ENCODE measurements at regions not wholly inside any gene's neighbourhood (a gene's known extent, or its start where the extent isn't known, plus 50 kb on each side); places are given as distances from the start of the nearest gene placed in this dataset.

DNA sequence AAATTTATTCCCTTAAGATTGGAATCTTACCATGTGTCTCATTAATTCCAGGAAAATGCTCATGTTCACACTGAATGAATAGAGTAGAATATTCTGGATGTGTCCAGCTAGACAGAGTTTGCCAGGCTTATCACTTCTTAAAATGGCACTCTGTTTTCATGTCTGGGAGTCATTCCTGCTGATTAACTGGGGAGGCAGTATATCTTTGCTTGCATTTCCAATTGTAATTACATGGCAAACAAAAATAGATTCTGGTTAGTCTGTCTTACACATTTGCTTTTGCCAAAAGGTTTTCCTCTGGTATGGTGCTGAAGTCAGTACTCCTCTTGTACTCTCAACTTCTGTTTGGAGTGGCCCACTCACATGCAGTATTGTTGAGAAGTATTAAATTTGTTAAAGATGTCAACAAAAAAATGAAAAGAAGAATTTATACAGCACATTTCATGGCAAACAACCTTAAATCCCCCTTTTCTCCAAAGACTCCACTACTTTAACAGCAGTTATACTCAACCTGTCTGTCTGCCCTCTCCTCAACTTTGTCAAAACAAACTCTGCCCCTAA, 70.2 kb downstream of the TENT5A start:
- TF ChIP-seq BHLHE40 (IDR thresholded peaks at IDR 0.05; ENCODE audit: borderline replicate concordance in 1 of 2, low read depth in 2 of 2, low read length in 1 of 2) (no peak), EP300 (IDR thresholded peaks at IDR 0.05; ENCODE audit: borderline replicate concordance in 1 of 2, control insufficient read depth in 1 of 2, low read depth in 2 of 2, low read length in 2 of 2) (no peak), YBX1 (IDR thresholded peaks at IDR 0.05) (no peak), TARDBP (IDR thresholded peaks at IDR 0.05; ENCODE audit: borderline replicate concordance) (no peak), POLR2AphosphoS5 (IDR thresholded peaks at IDR 0.05; ENCODE audit: low read length) (no peak), NR2C2 (IDR thresholded peaks at IDR 0.05; ENCODE audit: borderline replicate concordance, control insufficient read depth, insufficient read length, low read depth) (no peak), CBX3 (IDR thresholded peaks at IDR 0.05; ENCODE audit: borderline replicate concordance, low read depth) (no peak), TCF12 (IDR thresholded peaks at IDR 0.05; ENCODE audit: low read depth, low read length) (no peak)
- TF ChIP-seq, protein P1, sequence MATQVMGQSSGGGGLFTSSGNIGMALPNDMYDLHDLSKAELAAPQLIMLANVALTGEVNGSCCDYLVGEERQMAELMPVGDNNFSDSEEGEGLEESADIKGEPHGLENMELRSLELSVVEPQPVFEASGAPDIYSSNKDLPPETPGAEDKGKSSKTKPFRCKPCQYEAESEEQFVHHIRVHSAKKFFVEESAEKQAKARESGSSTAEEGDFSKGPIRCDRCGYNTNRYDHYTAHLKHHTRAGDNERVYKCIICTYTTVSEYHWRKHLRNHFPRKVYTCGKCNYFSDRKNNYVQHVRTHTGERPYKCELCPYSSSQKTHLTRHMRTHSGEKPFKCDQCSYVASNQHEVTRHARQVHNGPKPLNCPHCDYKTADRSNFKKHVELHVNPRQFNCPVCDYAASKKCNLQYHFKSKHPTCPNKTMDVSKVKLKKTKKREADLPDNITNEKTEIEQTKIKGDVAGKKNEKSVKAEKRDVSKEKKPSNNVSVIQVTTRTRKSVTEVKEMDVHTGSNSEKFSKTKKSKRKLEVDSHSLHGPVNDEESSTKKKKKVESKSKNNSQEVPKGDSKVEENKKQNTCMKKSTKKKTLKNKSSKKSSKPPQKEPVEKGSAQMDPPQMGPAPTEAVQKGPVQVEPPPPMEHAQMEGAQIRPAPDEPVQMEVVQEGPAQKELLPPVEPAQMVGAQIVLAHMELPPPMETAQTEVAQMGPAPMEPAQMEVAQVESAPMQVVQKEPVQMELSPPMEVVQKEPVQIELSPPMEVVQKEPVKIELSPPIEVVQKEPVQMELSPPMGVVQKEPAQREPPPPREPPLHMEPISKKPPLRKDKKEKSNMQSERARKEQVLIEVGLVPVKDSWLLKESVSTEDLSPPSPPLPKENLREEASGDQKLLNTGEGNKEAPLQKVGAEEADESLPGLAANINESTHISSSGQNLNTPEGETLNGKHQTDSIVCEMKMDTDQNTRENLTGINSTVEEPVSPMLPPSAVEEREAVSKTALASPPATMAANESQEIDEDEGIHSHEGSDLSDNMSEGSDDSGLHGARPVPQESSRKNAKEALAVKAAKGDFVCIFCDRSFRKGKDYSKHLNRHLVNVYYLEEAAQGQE (IDR thresholded peaks at IDR 0.05; ENCODE audit: low read depth, low read length) = no peak
